ENCODE measurements at regions not wholly inside any gene's neighbourhood (a gene's known extent, or its start where the extent isn't known, plus 50 kb on each side); places are given as distances from the start of the nearest gene placed in this dataset.

- H3K36me3 ChIP-seq (ENCODE audit: control insufficient read depth, insufficient read depth, low read length), result no peaks in the 10 kb centered on the region
- no peak for DNase-seq (ENCODE audit: low read depth in 2 of 2)
- no peak overlapping the region for H2AFZ ChIP-seq (ENCODE audit: low read length)
- H3K4me1 ChIP-seq (ENCODE audit: control insufficient read depth, extremely low read depth, insufficient read depth, low read length), result no peaks in the 10 kb centered on the region
- no peaks in the 10 kb centered on the region for H4K20me1 ChIP-seq (ENCODE audit: control insufficient read depth, extremely low read depth, insufficient read depth, low read length)
- no peaks in the 10 kb centered on the region for H3K27me3 ChIP-seq (ENCODE audit: control insufficient read depth, insufficient read depth, low read length)
- H3K4me2 ChIP-seq (ENCODE audit: extremely low read depth, insufficient read depth, low read length), result no peak overlapping the region
- H3K4me3 ChIP-seq (replicated peaks in 1 of 4; ENCODE audit: control extremely low read depth in 1 of 4, insufficient read depth in 1 of 4, low read depth in 3 of 4, low read length in 4 of 4), result no peak overlapping the region
- no peak overlapping the region for H3K9ac ChIP-seq (ENCODE audit: insufficient read depth, low read length)
- TF ChIP-seq CTCF (conservative IDR thresholded peaks at IDR 0.05 in 1 of 2, IDR thresholded peaks at IDR 0.05 in 1 of 2; ENCODE audit: low read depth in 1 of 2, low read length in 2 of 2), result no peak
- no peak for TF ChIP-seq EZH2 (IDR thresholded peaks at IDR 0.05; ENCODE audit: low read length, missing control alignments)
- no peaks in the 10 kb centered on the region for H3K9me3 ChIP-seq (ENCODE audit: control insufficient read depth, insufficient read depth, low read depth, low read length)
- H3K79me2 ChIP-seq (ENCODE audit: control insufficient read depth, insufficient read depth, low read length), result no peaks in the 10 kb centered on the region
- no peak overlapping the region for H3K27ac ChIP-seq (ENCODE audit: insufficient read depth, low read length)
Measured at GRCh38 chr2:226172939-226173338, 626.7 kb downstream of the IRS1 start.

GRCh38 chr2:226172309-226172708 is 627.3 kb downstream of the IRS1 start:
- Histone ChIP-seq H2AFZ (ENCODE audit: low read length) (no peak overlapping the region), H4K20me1 (ENCODE audit: control insufficient read depth, extremely low read depth, insufficient read depth, low read length) (no peaks in the 10 kb centered on the region), H3K4me3 (replicated peaks in 1 of 4; ENCODE audit: control extremely low read depth in 1 of 4, insufficient read depth in 1 of 4, low read depth in 3 of 4, low read length in 4 of 4) (no peak overlapping the region), H3K4me2 (ENCODE audit: extremely low read depth, insufficient read depth, low read length) (no peak overlapping the region), H3K4me1 (ENCODE audit: control insufficient read depth, extremely low read depth, insufficient read depth, low read length) (no peaks in the 10 kb centered on the region), H3K9ac (ENCODE audit: insufficient read depth, low read length) (no peak overlapping the region), H3K27ac (ENCODE audit: insufficient read depth, low read length) (no peak overlapping the region), H3K36me3 (ENCODE audit: control insufficient read depth, insufficient read depth, low read length) (no peaks in the 10 kb centered on the region), H3K79me2 (ENCODE audit: control insufficient read depth, insufficient read depth, low read length) (no peaks in the 10 kb centered on the region), H3K27me3 (ENCODE audit: control insufficient read depth, insufficient read depth, low read length) (no peaks in the 10 kb centered on the region), H3K9me3 (ENCODE audit: control insufficient read depth, insufficient read depth, low read depth, low read length) (no peaks in the 10 kb centered on the region)
- no peak for TF ChIP-seq CTCF (conservative IDR thresholded peaks at IDR 0.05 in 1 of 2, IDR thresholded peaks at IDR 0.05 in 1 of 2; ENCODE audit: low read depth in 1 of 2, low read length in 2 of 2)
- no peak for TF ChIP-seq EZH2 (IDR thresholded peaks at IDR 0.05; ENCODE audit: low read length, missing control alignments)
- no peak for DNase-seq (ENCODE audit: low read depth in 2 of 2)

GRCh38 chr2:226169751-226170581 is 629.7 kb downstream of the IRS1 start:
- Histone ChIP-seq H4K20me1 (ENCODE audit: control insufficient read depth, extremely low read depth, insufficient read depth, low read length) (no peaks in the 10 kb centered on the region), H3K79me2 (ENCODE audit: control insufficient read depth, insufficient read depth, low read length) (no peaks in the 10 kb centered on the region), H3K4me1 (ENCODE audit: control insufficient read depth, extremely low read depth, insufficient read depth, low read length) (no peaks in the 10 kb centered on the region), H3K4me3 (replicated peaks in 1 of 4; ENCODE audit: control extremely low read depth in 1 of 4, insufficient read depth in 1 of 4, low read depth in 3 of 4, low read length in 4 of 4) (no peak overlapping the region), H2AFZ (ENCODE audit: low read length) (no peak overlapping the region), H3K36me3 (ENCODE audit: control insufficient read depth, insufficient read depth, low read length) (no peaks in the 10 kb centered on the region), H3K4me2 (ENCODE audit: extremely low read depth, insufficient read depth, low read length) (no peak overlapping the region), H3K9ac (ENCODE audit: insufficient read depth, low read length) (no peak overlapping the region), H3K9me3 (ENCODE audit: control insufficient read depth, insufficient read depth, low read depth, low read length) (no peaks in the 10 kb centered on the region), H3K27me3 (ENCODE audit: control insufficient read depth, insufficient read depth, low read length) (no peaks in the 10 kb centered on the region), H3K27ac (ENCODE audit: insufficient read depth, low read length) (no peak overlapping the region)
- no peak for DNase-seq (ENCODE audit: low read depth in 2 of 2)
- TF ChIP-seq EZH2 (IDR thresholded peaks at IDR 0.05; ENCODE audit: low read length, missing control alignments) (no peak), CTCF (conservative IDR thresholded peaks at IDR 0.05 in 1 of 2, IDR thresholded peaks at IDR 0.05 in 1 of 2; ENCODE audit: low read depth in 1 of 2, low read length in 2 of 2) (no peak)
